Suprapubic skin (tissue), 3 donors: ENCODE measurements at regions not wholly inside any gene's neighbourhood (a gene's known extent, or its start where the extent isn't known, plus 50 kb on each side); places are given as distances from the start of the nearest gene placed in this dataset.

Source experiments
- POLR2A ChIP-seq, 2 donors: fragments of 450-650 bp; IDR thresholded peaks; one replicate each; pipeline ENCODE4 v1.6.1; 2017; ENCODE audit warnings: antibody characterized with exemption in 2 of 2, mild to moderate bottlenecking in 2 of 2, moderate library complexity in 2 of 2
- TF ChIP-seq, protein P1 (sequence below), 2 donors: fragments of 200-600 bp in 1 of 2; fragments of 450-650 bp in 1 of 2; sonication (generic) in 1 of 2; IDR thresholded peaks; one replicate each; pipeline ENCODE4 v1.5.1; 2016 to 2019; ENCODE audit warnings: antibody characterized with exemption in 2 of 2, mild to moderate bottlenecking in 1 of 2, moderate library complexity in 1 of 2

DNA sequence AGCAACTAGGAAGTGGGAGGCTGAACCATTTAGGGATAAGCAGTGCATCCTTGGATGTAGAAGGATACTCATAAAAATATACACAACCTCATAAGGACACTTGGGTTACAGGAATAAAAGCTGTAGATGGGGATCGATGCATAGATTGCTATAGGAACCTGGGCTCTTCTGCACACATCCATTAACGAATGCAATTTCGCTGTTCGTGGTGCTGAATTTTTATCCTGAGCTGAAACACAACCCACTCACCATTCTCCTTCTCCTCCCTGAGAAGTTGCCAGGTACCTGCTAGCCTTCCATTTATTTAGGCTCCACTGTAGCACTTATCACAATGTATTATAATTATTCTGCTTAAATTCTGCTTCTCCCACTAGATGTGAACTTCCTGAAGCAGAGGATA lies 320.6 kb upstream of the BRINP1 start:
- TF ChIP-seq, protein P1, sequence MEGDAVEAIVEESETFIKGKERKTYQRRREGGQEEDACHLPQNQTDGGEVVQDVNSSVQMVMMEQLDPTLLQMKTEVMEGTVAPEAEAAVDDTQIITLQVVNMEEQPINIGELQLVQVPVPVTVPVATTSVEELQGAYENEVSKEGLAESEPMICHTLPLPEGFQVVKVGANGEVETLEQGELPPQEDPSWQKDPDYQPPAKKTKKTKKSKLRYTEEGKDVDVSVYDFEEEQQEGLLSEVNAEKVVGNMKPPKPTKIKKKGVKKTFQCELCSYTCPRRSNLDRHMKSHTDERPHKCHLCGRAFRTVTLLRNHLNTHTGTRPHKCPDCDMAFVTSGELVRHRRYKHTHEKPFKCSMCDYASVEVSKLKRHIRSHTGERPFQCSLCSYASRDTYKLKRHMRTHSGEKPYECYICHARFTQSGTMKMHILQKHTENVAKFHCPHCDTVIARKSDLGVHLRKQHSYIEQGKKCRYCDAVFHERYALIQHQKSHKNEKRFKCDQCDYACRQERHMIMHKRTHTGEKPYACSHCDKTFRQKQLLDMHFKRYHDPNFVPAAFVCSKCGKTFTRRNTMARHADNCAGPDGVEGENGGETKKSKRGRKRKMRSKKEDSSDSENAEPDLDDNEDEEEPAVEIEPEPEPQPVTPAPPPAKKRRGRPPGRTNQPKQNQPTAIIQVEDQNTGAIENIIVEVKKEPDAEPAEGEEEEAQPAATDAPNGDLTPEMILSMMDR (IDR thresholded peaks at IDR 0.05), result no peak
- no peak for TF ChIP-seq POLR2A (IDR thresholded peaks at IDR 0.05)
